K562 (cell line): ENCODE measurements at regions not wholly inside any gene's neighbourhood (a gene's known extent, or its start where the extent isn't known, plus 50 kb on each side); places are given as distances from the start of the nearest gene placed in this dataset.

ENCODE experiments used
- ATAC-seq: fragments of 200-7000 bp; cut with Tn5 transposase; 3 replicates; pipeline ENCODE4 v1.9.1; 2020; ENCODE audit warnings: moderate library complexity
- BruUV-seq: library from RNA; stranded (reverse); fragments of 400-500 nt; replicated peaks from 2 replicates; lab custom pipeline; 2021; lab: Mats Ljungman, UMichigan
- CTCF ChIA-PET: fragments of 300-600 bp; formaldehyde crosslinking; extraction: SDS; loops from one replicate; lab custom pipeline; 2021; ENCODE audit warnings: low intra/inter-chr PET ratio; lab: Yijun Ruan, JAX
- POLR2A ChIA-PET: fragments of 300-600, 350-650 bp; sonication (Branson Sonifier 250); formaldehyde crosslinking; extraction: SDS; loops from one replicate; lab custom pipeline; 2021; ENCODE audit warnings: antibody characterized with exemption, inconsistent platforms; lab: Yijun Ruan, JAX
- DNase-seq, 4 experiments: peaks; one replicate each; pipeline versions ENCODE4 v3.0.0 to v3.0.0-alpha.2; 2011 to 2018; ENCODE audit warnings: low spot score in 3 of 4, mixed read lengths in 3 of 4; ENCODE audit errors: extremely low read depth in 1 of 4
- FAIRE-seq: peaks from 2 replicates; lab custom pipeline; 2011; peaks lifted over from hg19 to GRCh38; lab: Jason Lieb, UNC
- H2AFZ ChIP-seq: 2 replicates; pipeline ENCODE4 v1.6.0; 2011; ENCODE audit warnings: low read depth, low read length, control low read depth, inconsistent platforms
- H3K27ac ChIP-seq: fragments of 200-600 bp; 3 replicates; pipeline ENCODE4 v1.8.0; 2011; ENCODE audit warnings: low read depth, mild to moderate bottlenecking, control low read depth, inconsistent platforms, low read length, moderate library complexity, mixed read lengths; ENCODE audit errors: extremely low read depth
- H3K27me3 ChIP-seq, 2 experiments: fragments of 300-600 bp in 1 of 2; 2 replicates in 1 of 2; 3 replicates in 1 of 2; pipeline versions ENCODE4 v1.6.0 to v1.8.0; 2011; ENCODE audit warnings: inconsistent platforms in 2 of 2, low read length in 2 of 2, mild to moderate bottlenecking in 1 of 2, mixed read lengths in 1 of 2, moderate library complexity in 1 of 2; ENCODE audit not compliant: control insufficient read depth in 2 of 2, insufficient read depth in 2 of 2
- H3K36me3 ChIP-seq: fragments of 300-600 bp; 3 replicates; pipeline ENCODE4 v1.8.0; 2011; ENCODE audit warnings: mild to moderate bottlenecking, low read length, inconsistent platforms; ENCODE audit not compliant: control insufficient read depth, insufficient read depth
- H3K4me1 ChIP-seq, 2 experiments: fragments of 200-600 bp in 1 of 2; replicated peaks in 1 of 2; 2 replicates in 1 of 2; 3 replicates in 1 of 2; pipeline versions ENCODE4 v1.5.1 to v1.8.0; 2011; ENCODE audit warnings: inconsistent platforms in 2 of 2, low read length in 2 of 2, mild to moderate bottlenecking in 1 of 2, mixed read lengths in 1 of 2, moderate library complexity in 1 of 2; ENCODE audit not compliant: control insufficient read depth in 2 of 2, insufficient read depth in 2 of 2
- H3K4me2 ChIP-seq: 2 replicates; pipeline ENCODE4 v1.6.1; 2011; ENCODE audit warnings: low read length, control low read depth, inconsistent platforms, mixed read lengths; ENCODE audit not compliant: insufficient read depth
- H3K4me3 ChIP-seq: fragments of 200-600 bp; sonication (generic), shearing (Covaris generic); 2 replicates; pipeline ENCODE4 v1.5.1; 2016; ENCODE audit warnings: control low read depth, inconsistent platforms
- H3K79me2 ChIP-seq: fragments of 200-600 bp; 3 replicates; pipeline ENCODE4 v1.8.0; 2011; ENCODE audit warnings: low read length, inconsistent platforms; ENCODE audit not compliant: control insufficient read depth, insufficient read depth
- H3K9ac ChIP-seq, 2 experiments: 2 replicates each; pipeline versions ENCODE4 v1.6.0 to v1.6.1; 2011; ENCODE audit warnings: low read depth in 2 of 2, low read length in 2 of 2, control low read depth in 1 of 2, inconsistent platforms in 1 of 2, mild to moderate bottlenecking in 1 of 2, mixed read lengths in 1 of 2; ENCODE audit not compliant: insufficient read depth in 1 of 2
- H3K9me1 ChIP-seq: one replicate; pipeline ENCODE4 v1.6.0; 2011; ENCODE audit warnings: inconsistent platforms, mild to moderate bottlenecking, low read length, moderate library complexity; ENCODE audit not compliant: control insufficient read depth, insufficient read depth
- H3K9me3 ChIP-seq: replicated peaks from 2 replicates; pipeline ENCODE4 v1.5.1; 2011; ENCODE audit warnings: low read depth, low read length, inconsistent platforms; ENCODE audit not compliant: control insufficient read depth, insufficient read depth
- H4K20me1 ChIP-seq: replicated peaks from 2 replicates; pipeline ENCODE4 v1.6.1; 2011; ENCODE audit warnings: low read length, inconsistent platforms, mixed read lengths; ENCODE audit not compliant: control insufficient read depth, insufficient read depth
- ARHGAP35 ChIP-seq: fragments of 450-650 bp; IDR thresholded peaks from 2 replicates; pipeline ENCODE4 v1.6.1; 2018; ENCODE audit not compliant: partially characterized antibody
- ESRRB ChIP-seq: fragments of 250-450 bp; sonication (Bioruptor Pico); IDR thresholded peaks from 2 replicates; pipeline ENCODE4 v1.5.0; 2020; ENCODE audit warnings: mild to moderate bottlenecking, moderate library complexity, borderline replicate concordance
- EZH2 ChIP-seq: IDR thresholded peaks from 2 replicates; pipeline ENCODE4 v1.6.1; 2012; ENCODE audit warnings: low read depth, mild to moderate bottlenecking, inconsistent platforms, low read length, borderline replicate concordance
- FOXJ3 ChIP-seq: sonication (generic); formaldehyde crosslinking; IDR thresholded peaks from 2 replicates; pipeline ENCODE4 v1.4.0; 2020; ENCODE audit warnings: mild to moderate bottlenecking, missing genetic modification reagents
- HMG20B ChIP-seq: fragments of 250-450 bp; sonication (Bioruptor Pico); IDR thresholded peaks from 2 replicates; pipeline ENCODE4 v1.5.0; 2021; ENCODE audit warnings: mild to moderate bottlenecking
- NFXL1 ChIP-seq: fragments of 450-650 bp; formaldehyde crosslinking; IDR thresholded peaks from 2 replicates; pipeline ENCODE4 v1.4.0; 2021; ENCODE audit warnings: mild to moderate bottlenecking
- SMAD4 ChIP-seq: fragments of 250-450 bp; sonication (Bioruptor Pico); conservative IDR thresholded peaks from 2 replicates; pipeline ENCODE4 v1.8.0; 2021; ENCODE audit warnings: inconsistent platforms, mild to moderate bottlenecking, moderate library complexity
- SMARCA5 ChIP-seq: fragments of 450-650 bp; IDR thresholded peaks from 2 replicates; pipeline ENCODE4 v1.6.1; 2016
- SOX6 ChIP-seq: fragments of 450-650 bp; IDR thresholded peaks from 2 replicates; pipeline ENCODE4 v1.6.1; 2014; ENCODE audit warnings: mild to moderate bottlenecking
- TCF7 ChIP-seq: sonication (generic); IDR thresholded peaks from 2 replicates; pipeline ENCODE4 v1.6.1; 2016; ENCODE audit warnings: antibody characterized with exemption, borderline replicate concordance
- TCF7L2 ChIP-seq: fragments of 150-350 bp; IDR thresholded peaks from 2 replicates; pipeline ENCODE4 v1.6.1; 2016; ENCODE audit warnings: low read depth, mild to moderate bottlenecking, low read length, moderate library complexity
- ZNF311 ChIP-seq: fragments of 250-450 bp; sonication (Bioruptor Pico); IDR thresholded peaks from 2 replicates; pipeline ENCODE4 v1.4.0; 2020; ENCODE audit warnings: mild to moderate bottlenecking, moderate library complexity
- ZNF583 ChIP-seq: fragments of 250-450 bp; sonication (Bioruptor Pico); IDR thresholded peaks from 2 replicates; pipeline ENCODE4 v1.4.0; 2020
- WGBS: fragments of 100-300 bp; shearing (Covaris generic); methylation state at CpG from one replicate; pipeline ENCODE4 v1.1.6; 2016; ENCODE audit warnings: low coverage, mixed read lengths; ENCODE audit not compliant: insufficient coverage; ENCODE audit errors: missing lambda C conversion rate; 5-methylcytosine and 5-hydroxymethylcytosine counted together
- in situ Hi-C: fragments of 300-500 bp; cut with MboI; formaldehyde crosslinking; loops from 4 replicates; pipeline ENCODE4 v1.15.0; 2018; ENCODE audit warnings: inconsistent platforms, mixed read lengths
- intact Hi-C: fragments of 100-400 bp; cut with micrococcal nuclease; formaldehyde crosslinking; loops from 2 replicates; pipeline ENCODE4 v1.14.2; 2022
- TF ChIP-seq, protein P1 (sequence below): fragments of 250-450 bp; sonication (Bioruptor Pico); IDR thresholded peaks from 2 replicates; pipeline ENCODE4 v1.5.0; 2020; ENCODE audit warnings: mild to moderate bottlenecking
- TF ChIP-seq, protein P2 (sequence below): fragments of 450-650 bp; IDR thresholded peaks from 2 replicates; pipeline ENCODE4 v1.6.1; 2016
- TF ChIP-seq, protein P3 (sequence below): IDR thresholded peaks from 2 replicates; pipeline ENCODE4 v1.6.1; 2011; ENCODE audit warnings: borderline replicate concordance, low read depth, mild to moderate bottlenecking, moderate library complexity, low read length; ENCODE audit not compliant: insufficient read depth, poor library complexity, severe bottlenecking

DNA sequence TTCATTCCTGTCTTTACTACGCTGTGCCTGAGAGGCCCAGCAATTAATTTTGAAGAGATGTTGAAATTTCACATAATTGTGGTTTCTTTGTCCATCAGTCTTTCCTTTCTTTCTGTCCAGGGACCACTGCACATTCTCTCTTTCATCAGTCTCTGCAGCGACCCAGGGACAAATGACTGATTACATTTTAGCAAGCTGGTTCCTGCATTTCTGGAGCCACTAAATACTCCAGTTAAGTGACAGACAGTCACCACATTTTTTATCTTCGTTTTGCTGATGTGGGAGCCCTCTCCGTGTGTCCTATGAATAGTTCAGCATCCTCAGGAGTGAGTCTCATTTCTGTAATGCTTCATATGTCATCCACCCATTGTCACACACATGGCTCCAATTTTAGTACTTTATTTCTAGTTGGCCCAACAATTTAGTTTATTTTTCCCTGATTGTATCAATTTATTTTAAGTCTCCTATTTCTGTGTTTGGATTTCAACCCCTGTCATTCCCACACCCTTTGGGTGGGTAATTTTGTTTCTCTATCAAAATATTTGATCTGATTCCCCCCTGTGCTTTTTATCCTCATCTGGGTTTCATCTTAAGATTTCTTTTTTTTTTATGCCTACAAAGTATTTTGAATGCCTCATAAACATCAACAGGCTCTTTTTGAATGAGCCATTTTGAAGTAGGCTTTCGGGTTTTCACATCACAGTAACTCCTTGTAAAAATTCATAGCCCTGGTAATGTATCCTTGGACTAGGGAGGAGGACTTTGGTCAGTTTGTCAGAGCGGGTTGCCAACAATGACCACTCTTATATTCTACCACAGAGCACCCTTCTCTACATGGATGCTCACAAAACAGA is 1196.5 kb downstream of the GALC start:
- H4K20me1 ChIP-seq, result no peaks in the 10 kb centered on the region
- H3K27ac ChIP-seq, result no peak overlapping the region
- no TSS peak for BruUV-seq
- no peak overlapping the region for H2AFZ ChIP-seq
- H3K27me3 ChIP-seq, result no peaks in the 10 kb centered on the region
- TF ChIP-seq HMG20B (CRISPR knock-in tag) (no peak), FOXJ3 (no peak), SMAD4 (CRISPR knock-in tag) (no peak), TCF7 (no peak), SOX6 (no peak), ESRRB (CRISPR knock-in tag) (no peak), ZNF583 (no peak), EZH2 (no peak), TCF7L2 (no peak), ARHGAP35 (no peak), SMARCA5 (no peak), NFXL1 (CRISPR knock-in tag) (no peak), ZNF311 (CRISPR knock-in tag) (no peak)
- TF ChIP-seq, protein P1, sequence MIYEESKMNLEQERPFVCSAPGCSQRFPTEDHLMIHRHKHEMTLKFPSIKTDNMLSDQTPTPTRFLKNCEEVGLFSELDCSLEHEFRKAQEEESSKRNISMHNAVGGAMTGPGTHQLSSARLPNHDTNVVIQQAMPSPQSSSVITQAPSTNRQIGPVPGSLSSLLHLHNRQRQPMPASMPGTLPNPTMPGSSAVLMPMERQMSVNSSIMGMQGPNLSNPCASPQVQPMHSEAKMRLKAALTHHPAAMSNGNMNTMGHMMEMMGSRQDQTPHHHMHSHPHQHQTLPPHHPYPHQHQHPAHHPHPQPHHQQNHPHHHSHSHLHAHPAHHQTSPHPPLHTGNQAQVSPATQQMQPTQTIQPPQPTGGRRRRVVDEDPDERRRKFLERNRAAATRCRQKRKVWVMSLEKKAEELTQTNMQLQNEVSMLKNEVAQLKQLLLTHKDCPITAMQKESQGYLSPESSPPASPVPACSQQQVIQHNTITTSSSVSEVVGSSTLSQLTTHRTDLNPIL (CRISPR knock-in tag), result no peak
- TF ChIP-seq, protein P2, sequence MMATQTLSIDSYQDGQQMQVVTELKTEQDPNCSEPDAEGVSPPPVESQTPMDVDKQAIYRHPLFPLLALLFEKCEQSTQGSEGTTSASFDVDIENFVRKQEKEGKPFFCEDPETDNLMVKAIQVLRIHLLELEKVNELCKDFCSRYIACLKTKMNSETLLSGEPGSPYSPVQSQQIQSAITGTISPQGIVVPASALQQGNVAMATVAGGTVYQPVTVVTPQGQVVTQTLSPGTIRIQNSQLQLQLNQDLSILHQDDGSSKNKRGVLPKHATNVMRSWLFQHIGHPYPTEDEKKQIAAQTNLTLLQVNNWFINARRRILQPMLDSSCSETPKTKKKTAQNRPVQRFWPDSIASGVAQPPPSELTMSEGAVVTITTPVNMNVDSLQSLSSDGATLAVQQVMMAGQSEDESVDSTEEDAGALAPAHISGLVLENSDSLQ, result no peak
- TF ChIP-seq, protein P3, sequence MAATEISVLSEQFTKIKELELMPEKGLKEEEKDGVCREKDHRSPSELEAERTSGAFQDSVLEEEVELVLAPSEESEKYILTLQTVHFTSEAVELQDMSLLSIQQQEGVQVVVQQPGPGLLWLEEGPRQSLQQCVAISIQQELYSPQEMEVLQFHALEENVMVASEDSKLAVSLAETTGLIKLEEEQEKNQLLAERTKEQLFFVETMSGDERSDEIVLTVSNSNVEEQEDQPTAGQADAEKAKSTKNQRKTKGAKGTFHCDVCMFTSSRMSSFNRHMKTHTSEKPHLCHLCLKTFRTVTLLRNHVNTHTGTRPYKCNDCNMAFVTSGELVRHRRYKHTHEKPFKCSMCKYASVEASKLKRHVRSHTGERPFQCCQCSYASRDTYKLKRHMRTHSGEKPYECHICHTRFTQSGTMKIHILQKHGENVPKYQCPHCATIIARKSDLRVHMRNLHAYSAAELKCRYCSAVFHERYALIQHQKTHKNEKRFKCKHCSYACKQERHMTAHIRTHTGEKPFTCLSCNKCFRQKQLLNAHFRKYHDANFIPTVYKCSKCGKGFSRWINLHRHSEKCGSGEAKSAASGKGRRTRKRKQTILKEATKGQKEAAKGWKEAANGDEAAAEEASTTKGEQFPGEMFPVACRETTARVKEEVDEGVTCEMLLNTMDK, result no peak
- TF ChIP-seq, all 486 proteins: peak for 0
- ChIA-PET POLR2A (no interaction called here), CTCF (no interaction called here)
- no peak for DNase-seq
- Histone ChIP-seq H3K9ac (no peak overlapping the region), H3K4me2 (no peak overlapping the region), H3K9me3 (no peaks in the 10 kb centered on the region), H3K79me2 (no peaks in the 10 kb centered on the region), H3K4me1 (no peaks in the 10 kb centered on the region), H3K9me1 (no peaks in the 10 kb centered on the region), H3K36me3 (no peaks in the 10 kb centered on the region), H3K4me3 (no peak overlapping the region)
- no peak for FAIRE-seq
- in situ Hi-C loops, result no loop called here
- intact Hi-C loops, result no loop called here
- ATAC-seq, result no peak
- WGBS, result 3% methylated on average over 5 of the region's 6 CpGs
